ENCODE measurements at regions not wholly inside any gene's neighbourhood (a gene's known extent, or its start where the extent isn't known, plus 50 kb on each side); places are given as distances from the start of the nearest gene placed in this dataset.
"Not testable (repeated sequence)": the region's sequence is repeated elsewhere in the genome, so short reads cannot be mapped to it uniquely, and the experiment has no call there.

DNA sequence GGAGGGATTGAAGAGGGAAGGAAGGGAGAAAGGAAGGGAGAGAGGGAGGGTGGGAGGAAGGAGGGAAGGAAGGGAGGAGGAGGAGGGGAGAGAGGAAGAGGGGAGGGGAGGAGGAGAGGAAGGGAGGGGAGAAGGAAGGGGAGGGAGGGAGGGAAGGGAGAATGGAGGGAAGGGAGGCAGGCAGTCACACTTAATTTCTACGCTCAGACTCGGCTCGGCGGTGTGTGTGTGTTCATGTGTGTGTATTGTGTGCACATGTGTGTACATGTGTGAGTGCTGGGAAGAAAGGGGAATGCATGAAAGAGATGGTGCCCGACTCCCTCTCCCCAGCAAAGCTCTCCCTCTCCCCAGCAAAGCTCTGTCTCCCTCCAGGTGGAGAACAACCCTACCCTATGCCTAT lies 79.1 kb upstream of the AFDN start:
- intact Hi-C loops (cut with micrococcal nuclease), result no loop called here
- no peak for DNase-seq
- Histone ChIP-seq H3K4me1 (peaks cover 17% of the 10 kb centered on the region), H3K27me3 (ENCODE audit: low read depth) (peaks cover 19% of the 10 kb centered on the region), H3K9me3 (replicated peaks) (peaks cover 14% of the 10 kb centered on the region), H3K36me3 (no peaks in the 10 kb centered on the region), H3K4me3 (no peak overlapping the region), H3K27ac (replicated peaks) (no peak overlapping the region)
- TF ChIP-seq, protein P1, sequence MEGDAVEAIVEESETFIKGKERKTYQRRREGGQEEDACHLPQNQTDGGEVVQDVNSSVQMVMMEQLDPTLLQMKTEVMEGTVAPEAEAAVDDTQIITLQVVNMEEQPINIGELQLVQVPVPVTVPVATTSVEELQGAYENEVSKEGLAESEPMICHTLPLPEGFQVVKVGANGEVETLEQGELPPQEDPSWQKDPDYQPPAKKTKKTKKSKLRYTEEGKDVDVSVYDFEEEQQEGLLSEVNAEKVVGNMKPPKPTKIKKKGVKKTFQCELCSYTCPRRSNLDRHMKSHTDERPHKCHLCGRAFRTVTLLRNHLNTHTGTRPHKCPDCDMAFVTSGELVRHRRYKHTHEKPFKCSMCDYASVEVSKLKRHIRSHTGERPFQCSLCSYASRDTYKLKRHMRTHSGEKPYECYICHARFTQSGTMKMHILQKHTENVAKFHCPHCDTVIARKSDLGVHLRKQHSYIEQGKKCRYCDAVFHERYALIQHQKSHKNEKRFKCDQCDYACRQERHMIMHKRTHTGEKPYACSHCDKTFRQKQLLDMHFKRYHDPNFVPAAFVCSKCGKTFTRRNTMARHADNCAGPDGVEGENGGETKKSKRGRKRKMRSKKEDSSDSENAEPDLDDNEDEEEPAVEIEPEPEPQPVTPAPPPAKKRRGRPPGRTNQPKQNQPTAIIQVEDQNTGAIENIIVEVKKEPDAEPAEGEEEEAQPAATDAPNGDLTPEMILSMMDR (IDR thresholded peaks at IDR 0.05; ENCODE audit: borderline replicate concordance), result no peak

- peaks cover 19% of the 10 kb centered on the region for H3K27me3 ChIP-seq (ENCODE audit: low read depth)
- peaks cover 17% of the 10 kb centered on the region for H3K4me1 ChIP-seq
- H3K4me3 ChIP-seq, result no peak overlapping the region
- intact Hi-C loops (cut with micrococcal nuclease), result no loop called here
- DNase-seq, result no peak
- H3K9me3 ChIP-seq (replicated peaks), result peaks cover 14% of the 10 kb centered on the region
- H3K27ac ChIP-seq (replicated peaks), result no peak overlapping the region
- TF ChIP-seq, protein P1 (IDR thresholded peaks at IDR 0.05; ENCODE audit: borderline replicate concordance), result no peak
- no peaks in the 10 kb centered on the region for H3K36me3 ChIP-seq
Observed at GRCh38 chr6:167748046-167748445, 78.7 kb upstream of the AFDN start.

DNA sequence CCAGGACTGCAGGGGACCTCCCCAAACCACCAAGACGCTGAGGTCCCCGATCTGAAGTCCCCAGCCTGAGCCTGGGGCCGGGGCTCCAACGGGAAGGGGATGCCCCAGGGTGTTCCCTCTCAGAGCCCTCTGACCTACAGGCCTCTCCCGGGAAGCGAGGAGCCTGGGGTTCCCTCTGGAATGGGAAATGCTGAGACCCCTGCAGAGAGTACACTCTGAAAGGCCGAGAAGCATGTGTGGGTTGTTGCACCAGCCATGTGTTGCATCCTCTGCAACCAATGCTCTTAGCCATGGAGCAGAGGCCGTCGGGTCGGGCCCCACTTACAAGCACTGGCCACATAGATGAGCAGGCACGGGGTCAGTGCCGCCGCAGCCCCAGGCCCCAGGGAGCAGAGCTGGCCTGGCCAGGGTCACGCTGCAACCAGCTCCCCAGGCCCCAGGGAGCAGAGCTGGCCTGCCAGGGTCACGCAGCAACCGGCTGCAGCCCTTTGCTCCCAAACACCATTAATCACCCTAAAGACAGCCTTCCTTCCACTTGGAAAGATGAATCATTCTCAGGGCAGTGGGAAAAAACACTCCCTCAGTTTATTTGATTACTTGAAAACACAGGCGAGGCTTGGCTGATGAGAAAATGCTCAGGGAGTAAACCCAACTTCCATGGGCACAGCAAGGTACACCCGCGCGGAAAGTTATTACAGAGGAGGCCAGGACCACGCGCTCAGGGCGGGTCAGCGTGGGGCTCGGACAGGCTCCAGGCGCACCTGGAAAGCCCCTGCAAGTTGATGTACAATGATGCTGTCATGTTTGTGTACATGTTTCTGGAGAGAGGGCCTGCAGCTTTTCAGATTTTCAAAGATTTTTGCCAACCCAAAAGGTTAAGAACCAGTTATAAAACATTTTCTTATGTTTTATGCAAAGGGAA lies 78.0 kb upstream of the AFDN start:
- DNase-seq, result no peak
- Histone ChIP-seq H3K9me3 (replicated peaks) (peaks cover 7% of the 10 kb centered on the region), H3K4me1 (peaks cover 17% of the 10 kb centered on the region), H3K27ac (replicated peaks) (no peak overlapping the region), H3K4me3 (no peak overlapping the region), H3K36me3 (no peaks in the 10 kb centered on the region), H3K27me3 (ENCODE audit: low read depth) (peaks cover 19% of the 10 kb centered on the region)
- intact Hi-C loops (cut with micrococcal nuclease), result no loop called here
- TF ChIP-seq, protein P1 (IDR thresholded peaks at IDR 0.05; ENCODE audit: borderline replicate concordance), result no peak

DNA sequence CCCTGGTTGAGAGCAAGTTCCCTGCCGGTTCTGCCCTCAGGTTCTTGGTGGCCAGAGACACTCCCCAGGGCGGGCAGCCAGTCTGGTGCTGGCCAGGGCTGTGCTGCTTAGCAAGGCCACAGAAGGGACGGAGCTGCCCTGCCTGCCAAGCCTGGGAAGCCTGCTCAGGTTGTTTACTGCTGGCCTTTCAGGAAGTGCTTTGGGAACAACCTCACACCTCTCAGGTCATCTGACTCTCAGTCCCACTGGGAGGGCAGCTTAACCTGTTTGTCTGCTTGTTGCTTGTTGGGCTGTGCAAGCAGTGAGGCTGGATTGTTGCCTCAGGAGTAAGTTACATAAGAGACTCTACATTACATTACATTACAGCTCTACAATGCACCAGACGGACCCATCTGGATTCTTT lies 75.8 kb upstream of the AFDN start:
- peak; percentile 72 for DNase-seq
- TF ChIP-seq, protein P1 (IDR thresholded peaks at IDR 0.05; ENCODE audit: borderline replicate concordance), result peak; percentile 15
- no peak overlapping the region for H3K4me3 ChIP-seq
- peaks cover 17% of the 10 kb centered on the region for H3K4me1 ChIP-seq
- no peaks in the 10 kb centered on the region for H3K36me3 ChIP-seq
- H3K9me3 ChIP-seq (replicated peaks), result no peaks in the 10 kb centered on the region
- intact Hi-C loops (cut with micrococcal nuclease), result no loop called here
- no peaks in the 10 kb centered on the region for H3K27me3 ChIP-seq (ENCODE audit: low read depth)
- peak overlapping the region; percentile 76 for H3K27ac ChIP-seq (replicated peaks)

DNA sequence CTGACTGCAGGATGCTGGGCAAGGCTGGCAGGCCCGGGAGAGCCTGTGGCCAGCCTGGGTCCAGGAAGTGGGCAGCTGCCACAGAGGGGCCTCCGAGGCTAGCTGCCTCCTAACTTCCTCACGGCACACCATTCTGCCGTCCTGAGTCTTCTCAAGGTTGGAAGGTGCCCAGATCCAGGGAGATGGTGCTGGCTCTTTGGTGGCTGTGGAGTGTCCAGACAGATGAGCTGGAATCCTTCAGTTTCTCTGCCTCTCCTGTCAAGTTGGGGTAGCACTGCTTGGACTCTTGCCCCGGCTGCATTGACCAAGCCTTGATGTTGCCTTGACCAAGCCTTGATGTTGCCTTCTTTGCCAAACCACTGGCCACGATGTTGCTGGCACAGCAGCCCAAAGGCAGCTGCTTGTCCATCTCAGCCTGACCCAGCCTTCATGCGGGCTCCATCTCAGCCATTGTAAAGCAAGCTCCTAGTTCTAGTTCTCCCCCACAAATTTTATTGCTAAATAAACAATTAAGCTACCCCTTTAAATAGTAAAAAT lies 75.1 kb upstream of the AFDN start:
- H3K4me1 ChIP-seq, result peaks cover 17% of the 10 kb centered on the region
- no peaks in the 10 kb centered on the region for H3K36me3 ChIP-seq
- no peaks in the 10 kb centered on the region for H3K9me3 ChIP-seq (replicated peaks)
- TF ChIP-seq, protein P1 (IDR thresholded peaks at IDR 0.05; ENCODE audit: borderline replicate concordance), result no peak
- intact Hi-C loops (cut with micrococcal nuclease), result no loop called here
- no peaks in the 10 kb centered on the region for H3K27me3 ChIP-seq (ENCODE audit: low read depth)
- DNase-seq, result no peak
- H3K27ac ChIP-seq (replicated peaks), result peak overlapping the region; percentile 76
- H3K4me3 ChIP-seq, result no peak overlapping the region

- H3K27ac ChIP-seq (replicated peaks); H3K27me3 ChIP-seq (ENCODE audit: low read depth); DNase-seq: not testable (repeated sequence)
Observed at GRCh38 chr6:167753281-167753680, 73.4 kb upstream of the AFDN start.

More at GRCh38 chr6:167753281-167753680, 73.4 kb upstream of the AFDN start:
- H3K4me1 ChIP-seq, result peaks cover 17% of the 10 kb centered on the region
- H3K4me3 ChIP-seq; H3K36me3 ChIP-seq; intact Hi-C loops (cut with micrococcal nuclease); H3K9me3 ChIP-seq (replicated peaks): not testable (repeated sequence)

Measured in left ventricle myocardium inferior (tissue), 1 donor.